Mammary epithelial cell (primary cell): ENCODE measurements at regions not wholly inside any gene's neighbourhood (a gene's known extent, or its start where the extent isn't known, plus 50 kb on each side); places are given as distances from the start of the nearest gene placed in this dataset.

Experiments used
- EZH2 ChIP-seq: IDR thresholded peaks from 2 replicates; pipeline ENCODE4 v1.6.1; 2012; ENCODE audit warnings: low read length, inconsistent platforms, borderline replicate concordance
- TF ChIP-seq, protein P1 (sequence below), 2 donors: IDR thresholded peaks in 1 of 2; conservative IDR thresholded peaks in 1 of 2; 2 replicates each; pipeline ENCODE4 v1.5.1; 2011 to 2012; ENCODE audit warnings: inconsistent platforms in 2 of 2, low read length in 2 of 2, mild to moderate bottlenecking in 2 of 2, control low read depth in 1 of 2, low read depth in 1 of 2; ENCODE audit not compliant: insufficient read depth in 1 of 2; ENCODE audit errors: extremely low read depth in 1 of 2

DNA sequence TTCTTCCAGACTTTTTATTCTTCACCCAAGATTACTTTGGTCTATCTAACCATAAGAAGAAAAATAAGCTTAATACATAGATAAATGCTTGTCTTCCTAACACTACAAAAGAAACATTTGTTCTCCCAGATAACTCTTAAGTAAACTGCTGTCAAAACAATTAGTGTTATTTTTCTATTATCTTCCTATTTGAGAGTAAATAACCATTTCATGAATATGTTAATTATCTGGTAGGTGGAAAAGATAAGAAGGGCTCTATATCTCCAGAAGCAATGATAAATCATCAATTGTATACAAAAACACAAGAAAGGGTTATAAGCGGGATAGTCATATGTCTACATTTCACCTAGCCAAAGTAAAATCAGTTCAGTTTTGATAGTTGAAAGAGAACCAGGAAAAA lies 180.4 kb downstream of the ZIC3 start:
- TF ChIP-seq, protein P1, sequence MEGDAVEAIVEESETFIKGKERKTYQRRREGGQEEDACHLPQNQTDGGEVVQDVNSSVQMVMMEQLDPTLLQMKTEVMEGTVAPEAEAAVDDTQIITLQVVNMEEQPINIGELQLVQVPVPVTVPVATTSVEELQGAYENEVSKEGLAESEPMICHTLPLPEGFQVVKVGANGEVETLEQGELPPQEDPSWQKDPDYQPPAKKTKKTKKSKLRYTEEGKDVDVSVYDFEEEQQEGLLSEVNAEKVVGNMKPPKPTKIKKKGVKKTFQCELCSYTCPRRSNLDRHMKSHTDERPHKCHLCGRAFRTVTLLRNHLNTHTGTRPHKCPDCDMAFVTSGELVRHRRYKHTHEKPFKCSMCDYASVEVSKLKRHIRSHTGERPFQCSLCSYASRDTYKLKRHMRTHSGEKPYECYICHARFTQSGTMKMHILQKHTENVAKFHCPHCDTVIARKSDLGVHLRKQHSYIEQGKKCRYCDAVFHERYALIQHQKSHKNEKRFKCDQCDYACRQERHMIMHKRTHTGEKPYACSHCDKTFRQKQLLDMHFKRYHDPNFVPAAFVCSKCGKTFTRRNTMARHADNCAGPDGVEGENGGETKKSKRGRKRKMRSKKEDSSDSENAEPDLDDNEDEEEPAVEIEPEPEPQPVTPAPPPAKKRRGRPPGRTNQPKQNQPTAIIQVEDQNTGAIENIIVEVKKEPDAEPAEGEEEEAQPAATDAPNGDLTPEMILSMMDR (conservative IDR thresholded peaks at IDR 0.05 in 1 of 2, IDR thresholded peaks at IDR 0.05 in 1 of 2; ENCODE audit: extremely low read depth in 1 of 2, insufficient read depth in 1 of 2, low read depth in 1 of 2, low read length in 2 of 2): no peak
- no peak for TF ChIP-seq EZH2
